Sigmoid colon (tissue), 4 donors: ENCODE measurements at regions not wholly inside any gene's neighbourhood (a gene's known extent, or its start where the extent isn't known, plus 50 kb on each side); places are given as distances from the start of the nearest gene placed in this dataset.

Experiments used
- CTCF ChIP-seq, 4 experiments: fragments of 450-650 bp in 3 of 4; fragments of 200-600 bp in 1 of 4; IDR thresholded peaks; one replicate each; pipeline ENCODE4 v1.5.1; 2016 to 2019; ENCODE audit warnings: antibody characterized with exemption in 4 of 4, mild to moderate bottlenecking in 3 of 4, moderate library complexity in 2 of 4
- POLR2A ChIP-seq, 2 donors: fragments of 450-650 bp; IDR thresholded peaks; one replicate each; pipeline ENCODE4 v1.6.1; 2016; ENCODE audit warnings: antibody characterized with exemption in 2 of 2, mild to moderate bottlenecking in 2 of 2, moderate library complexity in 2 of 2
- POLR2AphosphoS5 ChIP-seq, 4 donors: sonication (generic); formaldehyde crosslinking; IDR thresholded peaks; one replicate each; pipeline ENCODE4 v1.6.1; 2017; ENCODE audit warnings: antibody characterized with exemption in 4 of 4

- no peak for TF ChIP-seq CTCF (IDR thresholded peaks at IDR 0.05)
- TF ChIP-seq POLR2A (IDR thresholded peaks at IDR 0.05) = no peak
- no peak for TF ChIP-seq POLR2AphosphoS5 (IDR thresholded peaks at IDR 0.05)
These were observed 149.6 kb downstream of the FHIP1A start for GRCh38 chr4:151558496-151559113.
